SHP77 treated with DMSO at 0.1 percent for 48 hours (cell line): ENCODE measurements at regions not wholly inside any gene's neighbourhood (a gene's known extent, or its start where the extent isn't known, plus 50 kb on each side); places are given as distances from the start of the nearest gene placed in this dataset.
"Not testable (repeated sequence)": the region's sequence is repeated elsewhere in the genome, so short reads cannot be mapped to it uniquely, and the experiment has no call there.

Source experiments
- DNase-seq: peaks from one replicate; lab custom pipeline; 2025; lab: John Stamatoyannopoulos, UW

GRCh38 chr5:168096525-168096924 is 194.9 kb upstream of the WWC1 start:
- no peak for DNase-seq

- no peak for DNase-seq
Observed at GRCh38 chr5:168097876-168098653, 193.4 kb upstream of the WWC1 start.

- no peak for DNase-seq
Observed at GRCh38 chr5:168101352-168101751, 190.1 kb upstream of the WWC1 start.

GRCh38 chr5:168103018-168103417 is 188.4 kb upstream of the WWC1 start:
- DNase-seq, result not testable (repeated sequence)

- DNase-seq, result no peak
Observed at GRCh38 chr5:168104350-168104749, 187.1 kb upstream of the WWC1 start.

- no peak for DNase-seq
Observed at GRCh38 chr5:168104811-168105481, 186.5 kb upstream of the WWC1 start.

- DNase-seq, result no peak
Observed at GRCh38 chr5:168106008-168106761, 185.3 kb upstream of the WWC1 start.

- DNase-seq, result no peak
Observed at GRCh38 chr5:168109441-168109840, 182.0 kb upstream of the WWC1 start.

- no peak for DNase-seq
Observed at GRCh38 chr5:168110384-168110783, 181.1 kb upstream of the WWC1 start.

GRCh38 chr5:168110870-168111832 is 180.3 kb upstream of the WWC1 start:
- no peak for DNase-seq

- DNase-seq, result no peak
Observed at GRCh38 chr5:168114444-168115017, 176.9 kb upstream of the WWC1 start.

GRCh38 chr5:168117469-168117868 is 174.0 kb upstream of the WWC1 start:
- DNase-seq, result no peak

- DNase-seq, result no peak
Observed at GRCh38 chr5:168118042-168118668, 173.3 kb upstream of the WWC1 start.

GRCh38 chr5:168120401-168121137 is 170.9 kb upstream of the WWC1 start:
- DNase-seq, result no peak

GRCh38 chr5:168121138-168121494 is 170.3 kb upstream of the WWC1 start:
- DNase-seq, result no peak

GRCh38 chr5:168123631-168124528 is 167.6 kb upstream of the WWC1 start:
- DNase-seq, result no peak

GRCh38 chr5:168125445-168126199 is 165.8 kb upstream of the WWC1 start:
- no peak for DNase-seq

GRCh38 chr5:168126606-168127005 is 164.8 kb upstream of the WWC1 start:
- DNase-seq, result no peak
